IMR-90 (cell line): ENCODE measurements at regions not wholly inside any gene's neighbourhood (a gene's known extent, or its start where the extent isn't known, plus 50 kb on each side); places are given as distances from the start of the nearest gene placed in this dataset.

Source experiments
- ATAC-seq: fragments of 200-7000 bp; cut with Tn5 transposase; 2 replicates; pipeline ENCODE4 v1.9.1; 2020; ENCODE audit warnings: low read depth, mild to moderate bottlenecking, moderate library complexity
- BruUV-seq: library from RNA; stranded (reverse); fragments of 400-500 nt; replicated peaks from 2 replicates; lab custom pipeline; 2021; lab: Mats Ljungman, UMichigan
- CTCF ChIA-PET: fragments of 300-600 bp; formaldehyde crosslinking; extraction: SDS; loops from one replicate; lab custom pipeline; 2021; ENCODE audit warnings: antibody characterized with exemption; lab: Yijun Ruan, JAX
- POLR2A ChIA-PET: fragments of 300-600 bp; sonication (Branson Sonifier 250); formaldehyde crosslinking; loops from one replicate; lab custom pipeline; 2022; ENCODE audit warnings: antibody characterized with exemption; ENCODE audit not compliant: unreplicated experiment; lab: Charles Lee
- DNase-seq: peaks from one replicate; pipeline ENCODE4 v3.0.0; 2013
- H2AFZ ChIP-seq: replicated peaks from 2 replicates; pipeline ENCODE3; 2013; ENCODE audit warnings: low read length, mild to moderate bottlenecking; ENCODE audit not compliant: poor library complexity
- H2AK5ac ChIP-seq: 2 replicates; pipeline ENCODE4 v1.6.1; 2013; ENCODE audit warnings: low read depth, low read length, inconsistent platforms
- H2AK9ac ChIP-seq: replicated peaks from 2 replicates; pipeline ENCODE3; 2013; ENCODE audit warnings: mild to moderate bottlenecking, low read depth, low read length, moderate library complexity; ENCODE audit not compliant: poor library complexity
- H2BK120ac ChIP-seq: 2 replicates; pipeline ENCODE4 v1.6.1; 2013; ENCODE audit warnings: low read depth, low read length, inconsistent platforms
- H2BK15ac ChIP-seq: 3 replicates; pipeline ENCODE4 v1.6.1; 2013; ENCODE audit warnings: low read depth, low read length, inconsistent platforms
- H2BK20ac ChIP-seq: 2 replicates; pipeline ENCODE4 v1.6.1; 2013; ENCODE audit warnings: low read depth, mild to moderate bottlenecking, inconsistent platforms, low read length, moderate library complexity
- H2BK5ac ChIP-seq: 2 replicates; pipeline ENCODE4 v1.6.1; 2013; ENCODE audit warnings: mild to moderate bottlenecking, low read depth, low read length, inconsistent platforms; ENCODE audit not compliant: poor library complexity, severe bottlenecking
- H3K14ac ChIP-seq: replicated peaks from 2 replicates; pipeline ENCODE4 v1.6.1; 2013; ENCODE audit warnings: low read depth, low read length, inconsistent platforms
- H3K18ac ChIP-seq: 2 replicates; pipeline ENCODE4 v1.6.1; 2013; ENCODE audit warnings: low read depth, low read length, control low read depth
- H3K23ac ChIP-seq: 2 replicates; pipeline ENCODE4 v1.6.1; 2013; ENCODE audit warnings: low read depth, low read length, inconsistent platforms
- H3K27ac ChIP-seq: 2 replicates; pipeline ENCODE4 v1.5.1; 2013; ENCODE audit warnings: mild to moderate bottlenecking, control low read depth, low read length; ENCODE audit not compliant: insufficient read depth
- H3K27me3 ChIP-seq: 2 replicates; pipeline ENCODE4 v1.6.1; 2013; ENCODE audit warnings: low read length; ENCODE audit not compliant: control insufficient read depth, insufficient read depth
- H3K36me3 ChIP-seq: 2 replicates; pipeline ENCODE4 v1.6.1; 2013; ENCODE audit warnings: low read length, mixed read lengths; ENCODE audit not compliant: control insufficient read depth, insufficient read depth
- H3K4ac ChIP-seq: 2 replicates; pipeline ENCODE4 v1.6.1; 2013; ENCODE audit warnings: low read depth, low read length, inconsistent platforms
- H3K4me1 ChIP-seq: 2 replicates; pipeline ENCODE4 v1.6.1; 2013; ENCODE audit warnings: low read length, mixed read lengths; ENCODE audit not compliant: control insufficient read depth, insufficient read depth
- H3K4me2 ChIP-seq: 2 replicates; pipeline ENCODE4 v1.6.1; 2013; ENCODE audit warnings: low read depth, mild to moderate bottlenecking, control low read depth, low read length, moderate library complexity
- H3K4me3 ChIP-seq: 2 replicates; pipeline ENCODE4 v1.5.1; 2013; ENCODE audit warnings: low read depth, mild to moderate bottlenecking, control low read depth, low read length, moderate library complexity; ENCODE audit not compliant: insufficient read depth
- H3K56ac ChIP-seq: 2 replicates; pipeline ENCODE4 v1.6.1; 2013; ENCODE audit warnings: low read length, inconsistent platforms; ENCODE audit not compliant: insufficient read depth; ENCODE audit errors: extremely low read depth
- H3K79me1 ChIP-seq, 2 experiments: 2 replicates each; pipeline ENCODE4 v1.6.1; 2013; ENCODE audit warnings: low read length in 2 of 2, inconsistent platforms in 1 of 2, low read depth in 1 of 2
- H3K9ac ChIP-seq: 2 replicates; pipeline ENCODE4 v1.6.1; 2013; ENCODE audit warnings: low read depth, low read length, control low read depth
- H3K9me1 ChIP-seq: 2 replicates; pipeline ENCODE4 v1.6.1; 2013; ENCODE audit warnings: low read length, inconsistent platforms; ENCODE audit not compliant: insufficient read depth
- H3K9me3 ChIP-seq: 2 replicates; pipeline ENCODE4 v1.6.1; 2013; ENCODE audit warnings: low read length; ENCODE audit not compliant: control insufficient read depth, insufficient read depth
- H4K20me1 ChIP-seq: 2 replicates; pipeline ENCODE4 v1.6.1; 2013; ENCODE audit warnings: low read length, inconsistent platforms; ENCODE audit not compliant: insufficient read depth
- H4K5ac ChIP-seq: 2 replicates; pipeline ENCODE4 v1.6.1; 2013; ENCODE audit warnings: mild to moderate bottlenecking, low read depth, low read length, control low read depth
- H4K8ac ChIP-seq, 2 experiments: 2 replicates each; pipeline ENCODE4 v1.6.1; 2013; ENCODE audit warnings: low read depth in 2 of 2, low read length in 2 of 2, control low read depth in 1 of 2, inconsistent platforms in 1 of 2
- H4K91ac ChIP-seq: 2 replicates; pipeline ENCODE4 v1.6.1; 2013; ENCODE audit warnings: low read depth, low read length, inconsistent platforms; ENCODE audit not compliant: insufficient read depth
- CEBPB ChIP-seq: IDR thresholded peaks from 2 replicates; pipeline ENCODE4 v1.6.1; 2012; ENCODE audit warnings: low read depth, low read length, improper control_type of control experiment
- FOS ChIP-seq: fragments of 150-350 bp; IDR thresholded peaks from 2 replicates; pipeline ENCODE4 v1.6.1; 2016; ENCODE audit warnings: low read depth, low read length
- POLR2A ChIP-seq: IDR thresholded peaks from 2 replicates; pipeline ENCODE4 v1.6.1; 2012; ENCODE audit warnings: mild to moderate bottlenecking, low read depth, low read length
- RAD21 ChIP-seq: IDR thresholded peaks from 2 replicates; pipeline ENCODE4 v1.6.1; 2012; ENCODE audit warnings: low read length, improper control_type of control experiment
- RFX5 ChIP-seq: IDR thresholded peaks from 2 replicates; pipeline ENCODE4 v1.8.0; 2012; ENCODE audit warnings: low read depth, mild to moderate bottlenecking, low read length, moderate library complexity
- SMC3 ChIP-seq: fragments of 150-350 bp; IDR thresholded peaks from 2 replicates; pipeline ENCODE4 v1.6.1; 2016; ENCODE audit warnings: low read depth, mild to moderate bottlenecking, antibody characterized with exemption, low read length, moderate library complexity
- USF2 ChIP-seq: fragments of 150-350 bp; IDR thresholded peaks from 2 replicates; pipeline ENCODE4 v1.6.1; 2017; ENCODE audit warnings: mild to moderate bottlenecking, antibody characterized with exemption, low read length, low read depth
- WGBS, 2 experiments: methylation state at CpG; one replicate each; pipeline versions ENCODE4 v1.1.5 to v1.1.7; 2013; ENCODE audit warnings: missing lambda C conversion rate in 2 of 2; ENCODE audit not compliant: insufficient read length in 1 of 2; ENCODE audit errors: extremely low coverage in 2 of 2; 5-methylcytosine and 5-hydroxymethylcytosine counted together
- dilution Hi-C: fragments of 300-500 bp; cut with HindIII; formaldehyde crosslinking; loops from one replicate; pipeline ENCODE4 v1.14.3; 2018; ENCODE audit warnings: low sequenced_read_pairs; ENCODE audit not compliant: unreplicated experiment
- in situ Hi-C: fragments of 300-500 bp; cut with MboI; formaldehyde crosslinking; loops from 3 replicates; pipeline ENCODE4 v1.14.3; 2019; ENCODE audit warnings: low sequenced_read_pairs, inconsistent platforms, mixed read lengths
- intact Hi-C: fragments of 100-400 bp; cut with micrococcal nuclease; formaldehyde crosslinking; loops from 2 replicates; pipeline ENCODE4 v1.10.0; 2022
- TF ChIP-seq, protein P1 (sequence below): fragments of 150-350 bp; IDR thresholded peaks from 2 replicates; pipeline ENCODE4 v1.6.1; 2016; ENCODE audit warnings: low read depth, mild to moderate bottlenecking, low read length, moderate library complexity, borderline replicate concordance
- TF ChIP-seq, protein P2 (sequence below): conservative IDR thresholded peaks from 2 replicates; pipeline ENCODE4 v1.5.1; 2012; ENCODE audit warnings: mild to moderate bottlenecking, low read depth, low read length, improper control_type of control experiment

DNA sequence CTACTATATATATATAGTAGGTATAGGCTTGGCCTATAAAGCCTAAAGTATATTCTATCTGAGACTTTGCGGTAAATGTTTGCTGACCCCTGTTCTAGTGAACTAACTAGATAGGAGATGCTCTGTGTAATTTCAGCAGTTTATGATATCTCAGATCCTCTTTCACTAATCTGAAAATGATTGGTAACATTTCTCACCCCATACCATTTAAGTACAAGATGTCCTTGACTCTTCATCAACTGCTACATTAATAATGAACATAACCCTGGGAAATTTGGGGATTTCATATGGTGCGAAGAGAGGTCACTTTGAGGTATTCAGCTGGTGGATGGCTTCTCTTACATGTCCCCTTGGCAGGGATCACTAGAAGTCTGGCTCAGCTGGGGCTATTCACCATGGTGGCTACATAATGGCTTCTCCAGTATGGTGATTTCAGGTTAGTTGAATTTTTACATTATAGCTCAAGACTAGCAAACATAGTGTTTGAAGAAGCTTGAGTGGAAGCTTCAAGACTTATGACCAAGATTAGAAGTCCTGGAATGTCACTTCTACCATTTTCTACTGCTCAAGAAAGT is 103.6 kb upstream of the MYCBP2 start:
- H3K14ac ChIP-seq = no peak overlapping the region
- H3K4ac ChIP-seq = no peak overlapping the region
- DNase-seq (no peak), ATAC-seq (no peak)
- H2AK5ac ChIP-seq = no peak overlapping the region
- no TSS peak for BruUV-seq
- no peak overlapping the region for H2AK9ac ChIP-seq
- no peak overlapping the region for H2AFZ ChIP-seq
- TF ChIP-seq CEBPB (no peak), FOS (no peak), USF2 (no peak), RFX5 (no peak), SMC3 (no peak), POLR2A (no peak), RAD21 (no peak)
- TF ChIP-seq, protein P1, sequence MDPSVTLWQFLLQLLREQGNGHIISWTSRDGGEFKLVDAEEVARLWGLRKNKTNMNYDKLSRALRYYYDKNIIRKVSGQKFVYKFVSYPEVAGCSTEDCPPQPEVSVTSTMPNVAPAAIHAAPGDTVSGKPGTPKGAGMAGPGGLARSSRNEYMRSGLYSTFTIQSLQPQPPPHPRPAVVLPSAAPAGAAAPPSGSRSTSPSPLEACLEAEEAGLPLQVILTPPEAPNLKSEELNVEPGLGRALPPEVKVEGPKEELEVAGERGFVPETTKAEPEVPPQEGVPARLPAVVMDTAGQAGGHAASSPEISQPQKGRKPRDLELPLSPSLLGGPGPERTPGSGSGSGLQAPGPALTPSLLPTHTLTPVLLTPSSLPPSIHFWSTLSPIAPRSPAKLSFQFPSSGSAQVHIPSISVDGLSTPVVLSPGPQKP = no peak
- TF ChIP-seq, protein P2, sequence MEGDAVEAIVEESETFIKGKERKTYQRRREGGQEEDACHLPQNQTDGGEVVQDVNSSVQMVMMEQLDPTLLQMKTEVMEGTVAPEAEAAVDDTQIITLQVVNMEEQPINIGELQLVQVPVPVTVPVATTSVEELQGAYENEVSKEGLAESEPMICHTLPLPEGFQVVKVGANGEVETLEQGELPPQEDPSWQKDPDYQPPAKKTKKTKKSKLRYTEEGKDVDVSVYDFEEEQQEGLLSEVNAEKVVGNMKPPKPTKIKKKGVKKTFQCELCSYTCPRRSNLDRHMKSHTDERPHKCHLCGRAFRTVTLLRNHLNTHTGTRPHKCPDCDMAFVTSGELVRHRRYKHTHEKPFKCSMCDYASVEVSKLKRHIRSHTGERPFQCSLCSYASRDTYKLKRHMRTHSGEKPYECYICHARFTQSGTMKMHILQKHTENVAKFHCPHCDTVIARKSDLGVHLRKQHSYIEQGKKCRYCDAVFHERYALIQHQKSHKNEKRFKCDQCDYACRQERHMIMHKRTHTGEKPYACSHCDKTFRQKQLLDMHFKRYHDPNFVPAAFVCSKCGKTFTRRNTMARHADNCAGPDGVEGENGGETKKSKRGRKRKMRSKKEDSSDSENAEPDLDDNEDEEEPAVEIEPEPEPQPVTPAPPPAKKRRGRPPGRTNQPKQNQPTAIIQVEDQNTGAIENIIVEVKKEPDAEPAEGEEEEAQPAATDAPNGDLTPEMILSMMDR = no peak
- no peak overlapping the region for H3K27ac ChIP-seq
- no peak overlapping the region for H4K91ac ChIP-seq
- H3K79me1 ChIP-seq = no peaks in the 10 kb centered on the region
- H3K4me1 ChIP-seq = no peaks in the 10 kb centered on the region
- dilution Hi-C loops = no loop called here
- H2BK20ac ChIP-seq = no peak overlapping the region
- no peak overlapping the region for H3K9ac ChIP-seq
- H2BK5ac ChIP-seq = no peak overlapping the region
- no peak overlapping the region for H3K56ac ChIP-seq
- no peak overlapping the region for H3K18ac ChIP-seq
- H3K36me3 ChIP-seq = no peaks in the 10 kb centered on the region
- H3K27me3 ChIP-seq = no peaks in the 10 kb centered on the region
- no peaks in the 10 kb centered on the region for H4K20me1 ChIP-seq
- H4K5ac ChIP-seq = no peak overlapping the region
- no peak overlapping the region for H3K4me2 ChIP-seq
- no peak overlapping the region for H2BK120ac ChIP-seq
- POLR2A ChIA-PET = no interaction called here
- no peaks in the 10 kb centered on the region for H3K9me3 ChIP-seq
- H3K9me1 ChIP-seq = no peaks in the 10 kb centered on the region
- CTCF ChIA-PET = no interaction called here
- intact Hi-C loops = no loop called here
- H3K4me3 ChIP-seq = no peak overlapping the region
- no peak overlapping the region for H3K23ac ChIP-seq
- in situ Hi-C loops = no loop called here
- no CpG with 5 or more reads among the region's 2 CpGs for WGBS, 2 experiments
- H4K8ac ChIP-seq = no peak overlapping the region
- H2BK15ac ChIP-seq = no peak overlapping the region
